Endothelial cell of umbilical vein (primary cell): ENCODE measurements at regions not wholly inside any gene's neighbourhood (a gene's known extent, or its start where the extent isn't known, plus 50 kb on each side); places are given as distances from the start of the nearest gene placed in this dataset.

Experiments used
- BruUV-seq: library from RNA; stranded (reverse); fragments of 400-500 nt; replicated peaks from 2 replicates; lab custom pipeline; 2021; lab: Mats Ljungman, UMichigan
- CTCF ChIA-PET: fragments of 300-600, 350-600 bp; sonication (Branson Sonifier 250); formaldehyde crosslinking; loops from one replicate; lab custom pipeline; 2021; ENCODE audit warnings: antibody characterized with exemption, inconsistent platforms; lab: Charles Lee
- POLR2A ChIA-PET: fragments of 300-600, 350-600 bp; sonication (Branson Sonifier 250); formaldehyde crosslinking; loops from one replicate; lab custom pipeline; 2021; ENCODE audit warnings: antibody characterized with exemption, inconsistent platforms; lab: Charles Lee
- DNase-seq: peaks from one replicate; pipeline ENCODE4 v3.0.0-alpha.2; 2011; ENCODE audit warnings: low read depth, low spot score
- FAIRE-seq: peaks from 2 replicates; lab custom pipeline; 2011; peaks lifted over from hg19 to GRCh38; lab: Jason Lieb, UNC
- H2AFZ ChIP-seq: 2 replicates; pipeline ENCODE4 v1.6.0; 2012; ENCODE audit warnings: low read depth, low read length, control low read depth, inconsistent platforms
- H3K27ac ChIP-seq: 2 replicates; pipeline ENCODE4 v1.5.1; 2011; ENCODE audit warnings: low read depth, mild to moderate bottlenecking, control low read depth, low read length, moderate library complexity; ENCODE audit not compliant: insufficient read depth
- H3K27me3 ChIP-seq, 2 experiments: 2 replicates each; pipeline versions ENCODE4 v1.6.0 to v1.6.1; 2011; ENCODE audit warnings: low read length in 2 of 2, mixed read lengths in 1 of 2; ENCODE audit not compliant: control insufficient read depth in 2 of 2, insufficient read depth in 2 of 2
- H3K36me3 ChIP-seq, 2 experiments: 2 replicates in 1 of 2; 3 replicates in 1 of 2; pipeline ENCODE4 v1.5.1; 2011; ENCODE audit warnings: low read length in 2 of 2, mild to moderate bottlenecking in 1 of 2, moderate library complexity in 1 of 2; ENCODE audit not compliant: control insufficient read depth in 2 of 2, insufficient read depth in 2 of 2; ENCODE audit errors: extremely low read depth in 1 of 2
- H3K4me1 ChIP-seq: 3 replicates; pipeline ENCODE4 v1.5.1; 2011; ENCODE audit warnings: mild to moderate bottlenecking, low read length; ENCODE audit not compliant: control insufficient read depth, insufficient read depth; ENCODE audit errors: extremely low read depth
- H3K4me2 ChIP-seq: 2 replicates; pipeline ENCODE4 v1.6.1; 2011; ENCODE audit warnings: low read length, control low read depth, mixed read lengths; ENCODE audit not compliant: insufficient read depth
- H3K4me3 ChIP-seq, 3 experiments: fragments of 200-600 bp in 1 of 3; sonication (generic), shearing (Covaris generic) in 1 of 3; replicated peaks in 1 of 3; 2 replicates each; pipeline ENCODE4 v1.5.1; 2011 to 2016; ENCODE audit warnings: control low read depth in 3 of 3, low read length in 3 of 3, mild to moderate bottlenecking in 2 of 3, inconsistent platforms in 1 of 3, low read depth in 1 of 3, moderate library complexity in 1 of 3; ENCODE audit not compliant: insufficient read depth in 1 of 3
- H3K79me2 ChIP-seq: 2 replicates; pipeline ENCODE4 v1.6.0; 2012; ENCODE audit warnings: low read length, inconsistent platforms; ENCODE audit not compliant: control insufficient read depth, insufficient read depth
- H3K9ac ChIP-seq: replicated peaks from 2 replicates; pipeline ENCODE3; 2011; ENCODE audit warnings: low read length, control low read depth; ENCODE audit not compliant: insufficient read depth; ENCODE audit errors: extremely low read depth
- H3K9me1 ChIP-seq: replicated peaks from 3 replicates; pipeline ENCODE4 v1.6.0; 2011; ENCODE audit warnings: mild to moderate bottlenecking, low read length; ENCODE audit not compliant: control insufficient read depth, insufficient read depth; ENCODE audit errors: extremely low read depth
- H3K9me3 ChIP-seq: replicated peaks from 2 replicates; pipeline ENCODE4 v1.5.1; 2012; ENCODE audit warnings: low read length, inconsistent platforms; ENCODE audit not compliant: control insufficient read depth, insufficient read depth
- H4K20me1 ChIP-seq: replicated peaks from 2 replicates; pipeline ENCODE3; 2011; ENCODE audit warnings: mild to moderate bottlenecking, low read length; ENCODE audit not compliant: control insufficient read depth, insufficient read depth; ENCODE audit errors: extremely low read depth
- CTCF ChIP-seq, 2 donors: IDR thresholded peaks; 1 replicate in 1 of 2; 2 replicates in 1 of 2; pipeline ENCODE4 v1.5.1; 2011; ENCODE audit warnings: low read length in 2 of 2, mild to moderate bottlenecking in 2 of 2, moderate library complexity in 2 of 2, control low read depth in 1 of 2, inconsistent platforms in 1 of 2, low read depth in 1 of 2; ENCODE audit not compliant: insufficient read depth in 1 of 2; ENCODE audit errors: extremely low read depth in 1 of 2
- EZH2 ChIP-seq: IDR thresholded peaks from 2 replicates; pipeline ENCODE4 v1.6.1; 2012; ENCODE audit warnings: borderline replicate concordance, low read depth, mild to moderate bottlenecking, moderate library complexity, low read length, inconsistent platforms; ENCODE audit not compliant: severe bottlenecking
- FOS ChIP-seq: IDR thresholded peaks from 2 replicates; pipeline ENCODE4 v1.6.1; 2011; ENCODE audit warnings: mild to moderate bottlenecking, low read length, moderate library complexity, borderline replicate concordance; ENCODE audit not compliant: insufficient read depth
- GATA2 ChIP-seq: IDR thresholded peaks from 2 replicates; pipeline ENCODE4 v1.7.0; 2011; ENCODE audit warnings: low read depth, mild to moderate bottlenecking, moderate library complexity, mixed read lengths, low read length; ENCODE audit not compliant: insufficient read length, insufficient read depth
- JUN ChIP-seq: IDR thresholded peaks from 2 replicates; pipeline ENCODE4 v1.6.1; 2011; ENCODE audit warnings: borderline replicate concordance, low read depth; ENCODE audit not compliant: insufficient read length, insufficient read depth
- MYC ChIP-seq: IDR thresholded peaks from one replicate; pipeline ENCODE4 v1.6.1; 2011; ENCODE audit warnings: mild to moderate bottlenecking, low read depth, low read length
- POLR2A ChIP-seq: IDR thresholded peaks from 2 replicates; pipeline ENCODE4 v1.6.1; 2012; ENCODE audit warnings: low read depth, mild to moderate bottlenecking, control low read depth, low read length
- POLR2AphosphoS5 ChIP-seq: IDR thresholded peaks from 2 replicates; pipeline ENCODE4 v1.6.1; 2012; ENCODE audit warnings: low read depth, mild to moderate bottlenecking, control low read depth, low read length, moderate library complexity; ENCODE audit not compliant: insufficient read depth
- dilution Hi-C: fragments of 300-500 bp; cut with MboI; formaldehyde crosslinking; loops from one replicate; pipeline ENCODE4 v1.15.0; 2019; ENCODE audit warnings: low sequenced_read_pairs; ENCODE audit not compliant: extremely low pct_ligation_motif_present
- intact Hi-C: fragments of 100-400 bp; cut with micrococcal nuclease; formaldehyde crosslinking; loops from one replicate; pipeline ENCODE4 v1.10.0; 2022
- TF ChIP-seq, protein P1 (sequence below): IDR thresholded peaks from 2 replicates; pipeline ENCODE4 v1.6.1; 2011; ENCODE audit not compliant: insufficient read depth, insufficient read length

- Histone ChIP-seq H3K4me1 (no peaks in the 10 kb centered on the region), H3K9me1 (no peaks in the 10 kb centered on the region), H2AFZ (no peak overlapping the region), H3K4me2 (no peak overlapping the region), H3K27ac (no peak overlapping the region), H3K9me3 (peaks cover 4% of the 10 kb centered on the region), H3K4me3 (no peak overlapping the region), H3K9ac (no peak overlapping the region), H3K27me3 (no peaks in the 10 kb centered on the region), H3K36me3 (no peaks in the 10 kb centered on the region), H4K20me1 (no peaks in the 10 kb centered on the region), H3K79me2 (no peaks in the 10 kb centered on the region)
- DNase-seq (no peak), FAIRE-seq (no peak)
- CTCF ChIA-PET: no interaction called here
- intact Hi-C loops (no loop called here), dilution Hi-C loops (no loop called here)
- TF ChIP-seq JUN (no peak), MYC (no peak), GATA2 (no peak), CTCF (IDR thresholded peaks at IDR 0.05; ENCODE audit: extremely low read depth in 1 of 2, insufficient read depth in 1 of 2, low read depth in 1 of 2, low read length in 2 of 2) (no peak), FOS (no peak), POLR2AphosphoS5 (no peak), EZH2 (no peak), POLR2A (no peak)
- TF ChIP-seq, protein P1, sequence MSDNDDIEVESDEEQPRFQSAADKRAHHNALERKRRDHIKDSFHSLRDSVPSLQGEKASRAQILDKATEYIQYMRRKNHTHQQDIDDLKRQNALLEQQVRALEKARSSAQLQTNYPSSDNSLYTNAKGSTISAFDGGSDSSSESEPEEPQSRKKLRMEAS: no peak
- BruUV-seq: no TSS peak
- POLR2A ChIA-PET: no interaction called here
Measured at GRCh38 chr22:47615051-47615450, 852.6 kb downstream of the TBC1D22A start.
